Medulla oblongata (tissue), 1 donor: ENCODE measurements at regions not wholly inside any gene's neighbourhood (a gene's known extent, or its start where the extent isn't known, plus 50 kb on each side); places are given as distances from the start of the nearest gene placed in this dataset.
"Not testable (repeated sequence)": the region's sequence is repeated elsewhere in the genome, so short reads cannot be mapped to it uniquely, and the experiment has no call there.

Source experiments
- DNase-seq: peaks from one replicate; pipeline ENCODE4 v3.0.0-alpha.2; 2015; ENCODE audit errors: extremely low spot score

GRCh38 chr4:162469977-162470376 is 306.2 kb upstream of the FSTL5 start:
- no peak for DNase-seq

- DNase-seq: not testable (repeated sequence)
These were observed 301.6 kb upstream of the FSTL5 start for GRCh38 chr4:162465356-162465755.

GRCh38 chr4:162461952-162462351 is 298.2 kb upstream of the FSTL5 start:
- peak; percentile 20 for DNase-seq

- no peak for DNase-seq
These were observed 294.3 kb upstream of the FSTL5 start for GRCh38 chr4:162458051-162458450.

GRCh38 chr4:162457071-162457865 is 293.5 kb upstream of the FSTL5 start:
- no peak for DNase-seq

- DNase-seq: no peak
These were observed 292.3 kb upstream of the FSTL5 start for GRCh38 chr4:162456106-162456505.

GRCh38 chr4:162450531-162451035 is 286.8 kb upstream of the FSTL5 start:
- DNase-seq: no peak

- DNase-seq: no peak
These were observed 279.7 kb upstream of the FSTL5 start for GRCh38 chr4:162443510-162443909.

GRCh38 chr4:162442128-162442527 is 278.3 kb upstream of the FSTL5 start:
- DNase-seq: no peak

- no peak for DNase-seq
These were observed 258.5 kb upstream of the FSTL5 start for GRCh38 chr4:162422312-162422711.

GRCh38 chr4:162410854-162411253 is 247.1 kb upstream of the FSTL5 start:
- DNase-seq: no peak

GRCh38 chr4:162409048-162409447 is 245.2 kb upstream of the FSTL5 start:
- no peak for DNase-seq

- DNase-seq: no peak
These were observed 244.5 kb upstream of the FSTL5 start for GRCh38 chr4:162408309-162408708.

GRCh38 chr4:162406637-162407365 is 243.0 kb upstream of the FSTL5 start:
- DNase-seq: no peak

- no peak for DNase-seq
These were observed 240.1 kb upstream of the FSTL5 start for GRCh38 chr4:162403932-162404331.

- no peak for DNase-seq
These were observed 239.6 kb upstream of the FSTL5 start for GRCh38 chr4:162403419-162403818.

- DNase-seq: no peak
These were observed 237.2 kb upstream of the FSTL5 start for GRCh38 chr4:162401021-162401420.

- no peak for DNase-seq
These were observed 229.1 kb upstream of the FSTL5 start for GRCh38 chr4:162392946-162393345.

- DNase-seq: no peak
These were observed 202.3 kb upstream of the FSTL5 start for GRCh38 chr4:162366146-162366545.

GRCh38 chr4:162364651-162365050 is 200.9 kb upstream of the FSTL5 start:
- DNase-seq: no peak

GRCh38 chr4:162360369-162361149 is 196.8 kb upstream of the FSTL5 start:
- no peak for DNase-seq

- no peak for DNase-seq
These were observed 192.4 kb upstream of the FSTL5 start for GRCh38 chr4:162356181-162356580.
